Memory B cell (primary cell): ENCODE measurements at regions not wholly inside any gene's neighbourhood (a gene's known extent, or its start where the extent isn't known, plus 50 kb on each side); places are given as distances from the start of the nearest gene placed in this dataset.
"Not testable (repeated sequence)": the region's sequence is repeated elsewhere in the genome, so short reads cannot be mapped to it uniquely, and the experiment has no call there.

ENCODE experiments used
- ATAC-seq: fragments of 150-1000 bp; cut with Tn5 transposase; 2 replicates; pipeline ENCODE4 v1.10.0; 2021; ENCODE audit warnings: low read depth, mild to moderate bottlenecking, moderate library complexity
- DNase-seq, 2 donors: peaks; one replicate each; pipeline ENCODE4 v3.0.0; 2022; ENCODE audit warnings: low spot score in 2 of 2
- H3K27ac Mint-ChIP-seq: one replicate; pipeline ENCODE4 v1.8.0; 2022; ENCODE audit warnings: mild to moderate bottlenecking, moderate library complexity, mixed read lengths
- H3K27me3 Mint-ChIP-seq: one replicate; pipeline ENCODE4 v1.8.0; 2022; ENCODE audit warnings: mixed read lengths
- H3K36me3 Mint-ChIP-seq: one replicate; pipeline ENCODE4 v1.8.0; 2022; ENCODE audit warnings: mild to moderate bottlenecking, mixed read lengths
- H3K4me1 Mint-ChIP-seq: one replicate; pipeline ENCODE4 v1.8.0; 2022; ENCODE audit warnings: mixed read lengths
- H3K4me3 Mint-ChIP-seq: one replicate; pipeline ENCODE4 v1.8.0; 2022; ENCODE audit warnings: mild to moderate bottlenecking, moderate library complexity, mixed read lengths
- H3K9me3 Mint-ChIP-seq: one replicate; pipeline ENCODE4 v1.8.0; 2022; ENCODE audit warnings: mixed read lengths

DNA sequence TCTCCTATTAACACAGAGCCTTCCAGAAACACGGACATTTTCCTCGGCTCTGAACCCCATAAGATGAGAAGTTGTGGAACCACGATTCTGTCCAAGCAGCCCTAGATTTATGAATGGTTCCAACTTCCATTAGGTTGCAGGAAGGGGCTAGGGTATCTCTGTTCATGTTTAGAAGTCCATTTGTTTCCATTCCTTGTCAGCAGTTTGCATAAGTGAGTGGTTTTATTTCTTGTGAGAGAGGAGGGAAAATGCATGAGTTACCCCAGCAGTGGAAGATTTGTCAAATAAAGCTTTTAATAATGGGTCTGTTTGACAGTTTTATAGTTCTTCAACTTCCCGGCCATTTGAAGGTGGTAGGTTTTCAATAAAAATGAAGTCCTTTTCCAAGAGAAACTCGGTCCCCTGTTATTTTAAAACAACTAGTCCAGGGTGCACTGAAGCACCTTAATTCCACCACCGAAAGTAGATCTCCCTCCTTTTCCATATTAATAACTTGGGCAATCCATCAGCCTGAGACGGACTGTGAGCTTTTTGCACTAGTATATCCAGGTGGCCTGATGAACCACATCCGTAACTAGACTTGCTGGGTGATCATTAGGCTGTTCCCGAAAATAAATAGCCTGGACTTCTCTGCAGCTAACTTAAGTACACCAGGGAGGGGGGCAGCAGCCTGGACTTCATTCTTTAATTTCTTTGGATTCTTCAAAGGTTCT is 181.3 kb downstream of the TMEM114 start:
- DNase-seq (no peak), ATAC-seq (no peak)
- Mint-ChIP-seq H3K36me3 (peaks cover 3% of the 10 kb centered on the region), H3K27ac (no peak overlapping the region), H3K4me3 (no peak overlapping the region), H3K9me3 (peaks cover 12% of the 10 kb centered on the region), H3K27me3 (no peaks in the 10 kb centered on the region), H3K4me1 (no peaks in the 10 kb centered on the region)

DNA sequence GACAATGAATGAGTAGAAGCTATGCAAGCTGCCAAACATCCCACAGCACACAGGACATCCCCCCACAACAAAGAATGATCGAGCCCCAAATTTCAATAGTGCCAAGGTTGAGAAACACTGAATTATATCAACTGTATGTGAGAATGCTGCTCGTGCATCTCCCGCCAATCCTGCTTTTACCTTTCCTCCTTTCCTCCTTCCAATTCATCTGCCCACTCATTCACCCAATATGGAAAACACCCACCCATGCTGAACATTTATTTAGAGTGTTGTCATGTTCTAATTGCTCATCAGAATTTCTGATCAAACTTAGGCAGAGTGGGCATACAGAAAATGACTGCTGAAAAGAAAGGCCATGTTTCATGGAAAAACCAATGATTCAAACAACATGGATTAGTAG is 183.0 kb downstream of the TMEM114 start:
- Mint-ChIP-seq H3K4me1 (no peaks in the 10 kb centered on the region), H3K36me3 (peaks cover 3% of the 10 kb centered on the region)
- no peak for ATAC-seq

DNA sequence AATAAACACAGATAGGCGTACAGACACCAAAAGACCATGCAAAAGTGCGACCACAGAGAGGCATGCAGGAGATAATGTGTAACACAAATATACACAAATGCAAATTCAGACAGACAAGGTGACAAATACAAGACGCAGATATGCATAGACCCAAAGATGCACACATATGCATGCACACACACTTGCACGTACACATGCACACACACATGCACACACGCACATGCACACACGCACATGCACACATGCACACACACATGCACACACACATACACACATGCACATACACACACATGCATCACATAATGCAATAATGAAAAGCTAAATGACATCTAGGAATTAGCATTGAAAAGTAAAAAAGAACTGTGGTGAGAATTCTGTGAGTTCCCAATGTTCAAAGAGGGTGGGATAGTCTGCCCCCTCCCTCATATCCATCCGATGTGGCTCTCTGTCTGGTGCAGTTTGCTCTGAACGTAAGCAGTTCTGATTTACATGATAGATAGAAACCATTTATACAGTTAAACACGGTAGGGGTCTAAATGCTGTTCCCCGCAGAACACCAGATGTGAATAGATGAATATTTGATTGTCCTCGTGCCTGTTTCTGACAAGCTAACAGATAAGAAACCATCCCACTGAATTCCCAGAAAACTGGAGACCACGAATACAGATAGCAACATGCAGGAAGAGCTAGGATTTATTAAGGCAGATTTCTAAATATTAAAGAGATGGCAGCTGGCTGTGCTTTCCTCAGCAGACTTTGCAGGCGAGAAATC is 186.1 kb downstream of the TMEM114 start:
- Mint-ChIP-seq H3K36me3 (no peaks in the 10 kb centered on the region), H3K4me1 (no peaks in the 10 kb centered on the region), H3K4me3 (no peak overlapping the region), H3K9me3 (peaks cover 9% of the 10 kb centered on the region), H3K27ac (no peak overlapping the region), H3K27me3 (no peaks in the 10 kb centered on the region)
- ATAC-seq: no peak
- DNase-seq: no peak

More for the DNA sequence above, 183.0 kb downstream of the TMEM114 start:
- Mint-ChIP-seq H3K27ac (no peak overlapping the region), H3K4me3 (no peak overlapping the region), H3K27me3 (no peaks in the 10 kb centered on the region), H3K9me3 (peaks cover 13% of the 10 kb centered on the region)
- no peak for DNase-seq

DNA sequence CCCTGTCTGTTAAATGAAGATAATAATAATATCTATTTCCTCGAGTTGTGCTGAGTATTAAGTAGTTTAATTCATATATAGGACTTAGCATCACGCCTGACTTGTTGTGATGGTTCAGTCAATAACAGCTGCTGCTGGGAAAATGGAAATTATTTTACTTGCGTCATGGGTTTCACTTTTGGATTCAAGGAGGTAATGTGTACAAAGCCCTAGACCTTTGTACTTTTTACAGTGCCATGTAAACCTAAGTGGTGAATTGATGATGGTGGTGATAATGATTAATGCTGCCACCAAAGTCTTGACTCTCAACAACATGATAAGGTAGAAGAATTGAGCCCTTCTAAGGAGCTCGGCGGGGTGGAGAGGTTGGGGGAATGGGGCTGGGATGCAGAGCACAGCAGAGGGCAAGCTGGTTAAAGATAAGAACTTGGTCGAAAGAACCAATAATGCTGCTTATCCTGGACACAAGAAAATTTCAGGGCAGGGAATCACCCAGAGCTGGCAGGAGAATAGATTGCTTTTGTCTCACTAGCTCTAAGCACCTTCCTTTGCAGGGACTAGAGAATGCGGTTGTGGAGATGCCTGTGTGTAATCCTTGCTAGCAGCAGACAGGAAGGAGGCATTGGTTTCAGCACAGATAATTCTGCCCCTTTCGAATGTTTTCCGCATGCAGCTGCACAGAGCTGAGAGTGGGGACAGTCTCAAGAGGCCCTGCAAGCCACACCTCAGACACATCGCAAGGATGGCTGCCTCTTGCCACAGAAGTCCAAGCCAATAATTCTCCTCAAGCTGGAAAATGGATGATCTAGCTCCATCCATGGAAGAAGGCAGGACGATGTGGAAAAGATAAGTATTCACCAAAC is 187.1 kb downstream of the TMEM114 start:
- Mint-ChIP-seq H3K4me3 (no peak overlapping the region), H3K27ac (no peak overlapping the region), H3K27me3 (no peaks in the 10 kb centered on the region), H3K9me3 (peaks cover 9% of the 10 kb centered on the region), H3K36me3 (no peaks in the 10 kb centered on the region), H3K4me1 (no peaks in the 10 kb centered on the region)
- ATAC-seq (no peak), DNase-seq (no peak)

DNA sequence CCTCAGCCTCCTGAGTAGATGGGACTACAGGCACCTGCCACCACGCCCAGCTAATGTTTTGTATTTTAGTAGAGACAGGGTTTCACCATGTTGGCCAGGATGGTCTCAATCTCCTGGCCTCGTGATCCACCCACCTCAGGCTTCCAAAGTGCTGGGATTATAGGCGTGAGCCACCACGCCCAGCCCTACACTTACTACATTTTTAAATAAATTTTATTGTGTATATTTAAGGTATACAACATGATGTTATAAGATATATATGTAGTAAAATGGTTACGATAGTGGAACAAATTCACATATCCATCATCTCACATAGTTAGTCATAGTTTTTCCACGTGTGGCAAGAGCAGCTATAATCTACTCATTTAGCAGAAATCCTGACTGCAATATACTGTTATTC is 189.6 kb downstream of the TMEM114 start:
- not testable (repeated sequence) for H3K9me3 Mint-ChIP-seq, H3K36me3 Mint-ChIP-seq, H3K4me1 Mint-ChIP-seq, H3K27ac Mint-ChIP-seq, DNase-seq, H3K27me3 Mint-ChIP-seq, H3K4me3 Mint-ChIP-seq, ATAC-seq

DNA sequence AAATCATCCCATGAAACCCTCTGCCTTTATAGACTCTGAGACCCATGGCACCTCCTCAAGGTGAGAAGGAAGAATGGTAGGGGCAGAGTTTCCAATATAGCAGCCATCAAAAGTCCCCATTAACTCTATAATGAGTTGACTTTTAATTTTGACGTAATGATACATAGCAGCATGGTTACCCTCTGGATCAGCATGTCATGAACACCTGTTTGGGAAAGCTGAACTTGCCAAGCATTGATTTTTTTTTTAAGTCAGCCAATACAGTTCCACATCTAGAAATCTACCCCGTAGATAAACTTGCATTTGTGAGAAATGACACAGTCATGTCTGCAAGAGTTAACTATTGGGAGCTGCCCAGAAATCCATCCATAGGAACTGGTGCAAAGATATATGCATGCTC is 191.8 kb downstream of the TMEM114 start:
- no peak for DNase-seq
- Mint-ChIP-seq H3K36me3 (no peaks in the 10 kb centered on the region), H3K27me3 (peaks cover 3% of the 10 kb centered on the region), H3K27ac (no peak overlapping the region), H3K4me3 (no peak overlapping the region), H3K4me1 (no peaks in the 10 kb centered on the region), H3K9me3 (peaks cover 5% of the 10 kb centered on the region)
- no peak for ATAC-seq

DNA sequence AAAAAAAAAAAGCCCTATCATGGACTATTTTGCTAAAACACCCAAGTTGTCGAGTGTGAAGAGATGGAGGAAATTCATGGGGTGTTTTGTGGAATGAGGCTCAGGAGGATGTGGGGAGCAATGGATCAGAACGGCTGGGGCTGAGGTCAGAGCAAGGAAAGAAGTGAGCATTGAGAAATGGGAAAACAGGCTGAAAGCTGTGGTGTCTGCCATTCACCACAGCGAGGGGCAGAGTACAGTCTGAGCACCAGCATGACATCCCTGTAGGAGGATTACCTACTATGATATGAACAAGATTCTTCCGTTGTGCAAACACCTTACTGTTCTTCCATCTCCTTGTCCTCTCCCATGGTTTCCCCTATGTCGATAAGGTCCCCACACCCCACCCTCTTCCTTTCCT is 193.1 kb downstream of the TMEM114 start:
- no peaks in the 10 kb centered on the region for H3K36me3 Mint-ChIP-seq
- no peak overlapping the region for H3K27ac Mint-ChIP-seq
- ATAC-seq (no peak), DNase-seq (no peak)
- peaks cover 3% of the 10 kb centered on the region for H3K27me3 Mint-ChIP-seq
- H3K4me3 Mint-ChIP-seq: no peak overlapping the region
- peaks cover 6% of the 10 kb centered on the region for H3K9me3 Mint-ChIP-seq
- no peaks in the 10 kb centered on the region for H3K4me1 Mint-ChIP-seq

DNA sequence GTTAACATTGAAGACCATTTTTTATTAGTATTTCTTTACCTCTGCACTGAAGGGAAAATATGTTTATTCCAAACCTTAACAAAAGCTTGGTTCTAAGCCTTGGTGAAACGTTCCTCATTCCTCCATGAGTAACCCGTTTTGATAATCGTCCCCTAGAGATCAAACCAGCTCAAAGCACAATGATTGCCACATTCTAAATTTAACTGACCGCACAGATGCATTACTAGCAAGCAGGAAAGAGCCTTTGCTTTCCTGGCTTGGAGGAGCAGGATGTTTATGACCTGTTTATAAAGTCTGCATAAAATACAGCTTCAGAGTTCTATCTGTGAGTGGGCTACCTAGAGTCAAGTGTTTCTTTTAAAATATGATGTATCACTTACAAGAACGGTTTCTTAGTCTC is 193.8 kb downstream of the TMEM114 start:
- no peaks in the 10 kb centered on the region for H3K4me1 Mint-ChIP-seq
- no peak overlapping the region for H3K4me3 Mint-ChIP-seq
- ATAC-seq: no peak

DNA sequence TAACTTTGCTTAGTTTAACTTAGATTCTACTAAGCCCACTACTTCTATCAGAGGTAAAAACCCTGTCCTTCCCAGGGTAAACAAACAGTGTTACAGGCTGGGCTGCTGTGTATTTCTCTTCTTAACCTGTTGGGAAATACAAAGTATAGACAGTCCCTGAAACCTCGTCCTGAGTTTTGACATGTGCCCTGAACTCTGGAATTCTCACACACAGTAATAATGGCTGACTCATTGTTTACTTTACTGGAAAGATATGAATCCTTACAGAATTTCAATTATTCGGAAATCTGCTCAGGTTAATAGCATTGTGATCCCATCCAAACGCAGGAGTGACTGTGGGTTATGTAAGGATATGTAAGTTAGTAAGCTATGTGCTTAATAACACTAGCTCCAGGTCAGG is 199.1 kb downstream of the TMEM114 start:
- ATAC-seq: no peak
- H3K36me3 Mint-ChIP-seq: no peaks in the 10 kb centered on the region
- H3K9me3 Mint-ChIP-seq: peaks cover 5% of the 10 kb centered on the region
- H3K27me3 Mint-ChIP-seq: peaks cover 3% of the 10 kb centered on the region
- H3K4me1 Mint-ChIP-seq: no peaks in the 10 kb centered on the region
- DNase-seq: no peak
- no peak overlapping the region for H3K27ac Mint-ChIP-seq
- H3K4me3 Mint-ChIP-seq: no peak overlapping the region

More for the DNA sequence above, 193.8 kb downstream of the TMEM114 start:
- H3K36me3 Mint-ChIP-seq: no peaks in the 10 kb centered on the region
- H3K27me3 Mint-ChIP-seq: peaks cover 3% of the 10 kb centered on the region
- no peak overlapping the region for H3K27ac Mint-ChIP-seq
- H3K9me3 Mint-ChIP-seq: peaks cover 6% of the 10 kb centered on the region
- DNase-seq: no peak

DNA sequence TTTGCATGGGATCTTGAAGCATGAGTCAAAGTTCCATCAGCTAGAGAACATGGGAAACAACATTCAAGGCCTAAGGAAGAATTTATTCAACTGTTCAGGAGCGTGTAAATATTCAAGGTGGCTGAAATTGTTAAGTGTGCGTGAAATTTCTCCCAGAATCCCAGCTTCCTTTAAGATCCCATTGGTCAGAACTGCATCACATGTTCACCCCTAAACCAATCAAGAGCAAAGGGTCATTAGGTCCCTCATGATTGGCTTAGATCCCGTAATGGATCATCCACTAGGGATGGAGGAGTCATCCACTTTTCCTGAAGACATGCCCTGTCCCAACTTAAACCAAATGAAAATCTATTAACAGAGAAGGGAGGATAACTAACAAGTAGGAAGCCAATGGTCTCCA is 201.6 kb downstream of the TMEM114 start:
- H3K27ac Mint-ChIP-seq: no peak overlapping the region
- peaks cover 3% of the 10 kb centered on the region for H3K9me3 Mint-ChIP-seq
- no peaks in the 10 kb centered on the region for H3K27me3 Mint-ChIP-seq
- H3K4me3 Mint-ChIP-seq: no peak overlapping the region
- no peak for ATAC-seq
- DNase-seq: no peak
- H3K36me3 Mint-ChIP-seq: no peaks in the 10 kb centered on the region
- H3K4me1 Mint-ChIP-seq: no peaks in the 10 kb centered on the region

DNA sequence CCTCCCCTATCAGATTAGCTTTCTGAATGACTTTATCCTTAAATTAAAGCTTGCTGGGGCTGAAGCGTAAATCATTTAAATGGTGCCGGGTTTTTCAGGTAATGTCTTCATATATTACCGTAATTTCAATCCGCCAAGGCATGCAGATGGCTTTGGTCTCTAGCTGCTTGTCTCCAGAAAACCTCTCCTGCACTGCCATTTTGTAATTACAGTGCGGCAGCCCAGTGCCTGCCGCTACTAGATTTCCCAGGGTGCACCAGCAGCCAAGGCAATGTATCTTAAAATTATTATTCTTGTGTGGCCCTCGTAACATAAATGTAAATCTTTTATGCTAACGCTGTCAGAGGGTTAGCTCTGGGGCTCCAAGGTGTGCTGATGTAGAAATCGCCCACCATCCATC is 208.5 kb downstream of the TMEM114 start:
- no peaks in the 10 kb centered on the region for H3K4me1 Mint-ChIP-seq
- H3K27ac Mint-ChIP-seq: no peak overlapping the region
- ATAC-seq: no peak
- H3K36me3 Mint-ChIP-seq: no peaks in the 10 kb centered on the region
- DNase-seq: no peak
- H3K27me3 Mint-ChIP-seq: no peaks in the 10 kb centered on the region
- H3K9me3 Mint-ChIP-seq: peaks cover 4% of the 10 kb centered on the region
- no peak overlapping the region for H3K4me3 Mint-ChIP-seq

DNA sequence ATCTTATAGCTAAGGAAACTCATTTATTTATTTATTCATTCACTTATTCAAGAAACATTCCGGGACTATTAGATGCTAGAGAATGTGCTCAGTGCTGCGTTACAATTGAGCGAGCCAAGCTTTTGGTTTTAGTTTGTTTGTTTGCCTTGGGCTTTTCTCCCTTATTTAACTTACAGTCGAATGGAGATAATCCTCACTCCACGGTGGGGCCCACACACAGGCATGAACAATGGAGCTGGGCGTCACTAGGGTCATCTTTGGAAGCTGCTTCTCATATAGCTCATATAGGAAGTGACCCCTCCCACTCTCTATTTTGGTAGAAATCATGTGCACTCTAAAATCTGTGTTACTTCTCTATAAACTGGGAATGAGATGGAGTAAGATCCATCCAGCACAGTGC is 210.0 kb downstream of the TMEM114 start:
- ATAC-seq (no peak), DNase-seq (no peak)
- Mint-ChIP-seq H3K9me3 (peaks cover 7% of the 10 kb centered on the region), H3K36me3 (no peaks in the 10 kb centered on the region), H3K27ac (no peak overlapping the region), H3K27me3 (no peaks in the 10 kb centered on the region), H3K4me1 (no peaks in the 10 kb centered on the region), H3K4me3 (no peak overlapping the region)

DNA sequence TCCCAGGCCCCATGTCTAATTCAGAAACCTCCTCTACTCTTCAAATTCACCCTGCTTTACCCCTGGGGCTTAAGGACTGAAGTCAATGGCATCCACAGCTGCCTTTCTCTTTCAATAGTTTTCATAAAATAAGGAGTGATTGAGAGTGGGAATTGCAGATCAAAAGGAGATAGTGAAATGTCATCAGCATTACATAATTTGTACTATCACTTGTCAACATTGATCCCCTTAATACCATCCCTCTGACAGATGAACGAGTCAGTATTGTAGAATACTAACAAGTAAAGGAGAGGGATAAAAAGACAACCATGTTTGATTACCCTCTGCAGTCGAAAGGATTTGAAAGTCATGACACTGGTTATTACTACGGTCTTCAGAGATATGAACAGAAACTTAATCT is 212.4 kb downstream of the TMEM114 start:
- Mint-ChIP-seq H3K27ac (no peak overlapping the region), H3K4me1 (no peaks in the 10 kb centered on the region), H3K4me3 (no peak overlapping the region), H3K9me3 (peaks cover 7% of the 10 kb centered on the region), H3K27me3 (no peaks in the 10 kb centered on the region), H3K36me3 (no peaks in the 10 kb centered on the region)
- no peak for ATAC-seq
- no peak for DNase-seq

DNA sequence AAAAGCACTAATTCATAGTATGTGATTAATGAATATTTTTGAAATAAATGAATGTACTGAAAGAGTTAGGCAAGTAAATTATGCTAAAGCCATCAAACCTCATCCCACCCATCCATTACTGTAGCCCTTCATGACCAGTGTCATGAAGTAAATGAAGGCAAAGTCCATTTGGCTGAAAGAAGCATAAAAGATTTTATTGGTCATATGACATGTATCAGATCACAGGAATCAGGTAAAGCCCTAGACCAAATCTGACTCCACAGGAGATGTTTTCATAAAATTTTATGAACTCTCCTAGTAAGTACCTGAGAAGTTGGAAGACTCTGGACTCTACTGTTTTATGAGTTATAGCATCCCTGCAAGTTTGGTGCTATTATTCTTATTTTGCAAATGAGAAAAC is 213.5 kb downstream of the TMEM114 start:
- Mint-ChIP-seq H3K27ac (no peak overlapping the region), H3K4me1 (no peaks in the 10 kb centered on the region), H3K4me3 (no peak overlapping the region), H3K36me3 (no peaks in the 10 kb centered on the region), H3K27me3 (no peaks in the 10 kb centered on the region), H3K9me3 (peaks cover 7% of the 10 kb centered on the region)
- no peak for DNase-seq
- no peak for ATAC-seq
